H7 (cell line): ENCODE measurements at regions not wholly inside any gene's neighbourhood (a gene's known extent, or its start where the extent isn't known, plus 50 kb on each side); places are given as distances from the start of the nearest gene placed in this dataset.
A peak's percentile ranks its signal among the peaks of the same experiment; 100 is the strongest.
"Not testable (repeated sequence)": the region's sequence is repeated elsewhere in the genome, so short reads cannot be mapped to it uniquely, and the experiment has no call there.

Source experiments
- DNase-seq: peaks from one replicate; pipeline ENCODE4 v3.0.0; 2012
- H3K27me3 ChIP-seq: 2 replicates; pipeline ENCODE4 v1.6.0; 2011; ENCODE audit warnings: mild to moderate bottlenecking, low read length; ENCODE audit not compliant: control insufficient read depth, insufficient read depth
- H3K36me3 ChIP-seq: replicated peaks from 2 replicates; pipeline ENCODE4 v1.5.1; 2011; ENCODE audit warnings: low read length; ENCODE audit not compliant: control insufficient read depth, insufficient read depth
- H3K4me3 ChIP-seq: 2 replicates; pipeline ENCODE4 v1.5.1; 2011; ENCODE audit warnings: low read depth, mild to moderate bottlenecking, control low read depth, low read length, moderate library complexity; ENCODE audit not compliant: insufficient read depth

- no peaks in the 10 kb centered on the region for H3K27me3 ChIP-seq
- no peak overlapping the region for H3K4me3 ChIP-seq
- DNase-seq: no peak
- H3K36me3 ChIP-seq: no peaks in the 10 kb centered on the region
These were observed 623.8 kb downstream of the TENT5A start for GRCh38 chr6:81128671-81129070.

- no peaks in the 10 kb centered on the region for H3K36me3 ChIP-seq
- H3K27me3 ChIP-seq: no peaks in the 10 kb centered on the region
- H3K4me3 ChIP-seq: no peak overlapping the region
- DNase-seq: no peak
These were observed 626.3 kb downstream of the TENT5A start for GRCh38 chr6:81126150-81126549.

- Histone ChIP-seq H3K36me3 (no peaks in the 10 kb centered on the region), H3K27me3 (no peaks in the 10 kb centered on the region), H3K4me3 (no peak overlapping the region)
- DNase-seq: no peak
These were observed 632.2 kb downstream of the TENT5A start for GRCh38 chr6:81120280-81120679.

DNA sequence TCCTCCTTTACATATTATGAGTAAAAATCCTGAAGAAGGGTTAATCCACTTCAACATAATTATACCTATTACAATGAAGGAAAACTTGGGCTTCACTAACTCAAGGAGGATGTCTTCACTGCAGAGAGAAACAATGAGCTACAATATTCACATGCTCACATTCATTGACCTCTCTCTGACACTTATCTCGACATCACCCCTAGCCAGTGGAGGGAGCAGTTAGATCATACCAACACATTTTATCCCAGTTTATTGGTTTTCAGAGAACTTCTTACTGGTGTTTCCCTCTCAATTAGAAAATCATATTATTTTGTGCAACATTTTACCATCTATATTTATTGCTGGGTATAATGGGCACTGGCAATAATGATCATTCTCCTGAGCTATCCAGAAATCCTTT lies 646.5 kb downstream of the TENT5A start:
- no peaks in the 10 kb centered on the region for H3K27me3 ChIP-seq
- DNase-seq: peak; percentile 2
- no peak overlapping the region for H3K4me3 ChIP-seq
- H3K36me3 ChIP-seq: no peaks in the 10 kb centered on the region

DNA sequence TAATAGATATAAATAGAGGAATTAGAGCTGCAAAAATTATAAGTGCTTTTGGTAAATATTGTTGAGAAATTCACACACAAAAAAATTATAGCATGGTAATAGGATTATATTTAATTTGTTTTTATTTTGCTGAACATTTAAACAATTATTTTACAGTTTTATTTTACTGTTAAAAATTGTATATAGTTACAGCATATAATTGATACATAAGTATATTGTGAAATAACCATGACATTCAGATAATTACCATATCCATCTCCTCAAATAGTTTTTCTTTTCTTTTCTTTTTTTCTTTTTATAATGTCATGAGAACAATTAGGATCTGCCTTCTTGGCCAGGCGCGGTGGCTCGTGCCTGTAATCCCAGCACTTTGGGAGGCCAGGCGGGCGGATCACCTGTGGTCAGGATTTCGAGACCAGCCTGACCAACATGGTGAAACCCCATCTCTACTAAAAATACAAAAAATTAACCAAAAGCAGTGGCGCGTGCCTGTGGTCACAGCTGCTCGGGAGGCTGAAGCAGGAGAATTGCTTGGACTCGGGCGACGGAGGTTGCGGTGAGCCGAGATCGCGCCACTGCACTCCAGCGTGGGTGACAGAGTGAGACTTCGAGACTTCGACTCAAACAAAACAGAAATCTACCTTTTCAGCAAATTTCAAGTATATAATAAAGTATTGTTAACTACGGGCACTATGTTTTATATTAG lies 654.2 kb downstream of the TENT5A start:
- Histone ChIP-seq H3K27me3 (no peaks in the 10 kb centered on the region), H3K4me3 (no peak overlapping the region), H3K36me3 (no peaks in the 10 kb centered on the region)
- no peak for DNase-seq

- H3K27me3 ChIP-seq, H3K4me3 ChIP-seq, DNase-seq, H3K36me3 ChIP-seq: not testable (repeated sequence)
These were observed 656.0 kb downstream of the TENT5A start for GRCh38 chr6:81096464-81096863.

- DNase-seq: no peak
- Histone ChIP-seq H3K36me3 (no peaks in the 10 kb centered on the region), H3K27me3 (no peaks in the 10 kb centered on the region), H3K4me3 (no peak overlapping the region)
These were observed 659.4 kb downstream of the TENT5A start for GRCh38 chr6:81093051-81093450.

GRCh38 chr6:81088145-81088544 lies 664.3 kb downstream of the TENT5A start:
- Histone ChIP-seq H3K4me3 (no peak overlapping the region), H3K27me3 (no peaks in the 10 kb centered on the region), H3K36me3 (no peaks in the 10 kb centered on the region)
- DNase-seq: no peak

- Histone ChIP-seq H3K27me3 (no peaks in the 10 kb centered on the region), H3K4me3 (no peak overlapping the region), H3K36me3 (no peaks in the 10 kb centered on the region)
- no peak for DNase-seq
These were observed 665.5 kb downstream of the TENT5A start for GRCh38 chr6:81086991-81087390.

DNA sequence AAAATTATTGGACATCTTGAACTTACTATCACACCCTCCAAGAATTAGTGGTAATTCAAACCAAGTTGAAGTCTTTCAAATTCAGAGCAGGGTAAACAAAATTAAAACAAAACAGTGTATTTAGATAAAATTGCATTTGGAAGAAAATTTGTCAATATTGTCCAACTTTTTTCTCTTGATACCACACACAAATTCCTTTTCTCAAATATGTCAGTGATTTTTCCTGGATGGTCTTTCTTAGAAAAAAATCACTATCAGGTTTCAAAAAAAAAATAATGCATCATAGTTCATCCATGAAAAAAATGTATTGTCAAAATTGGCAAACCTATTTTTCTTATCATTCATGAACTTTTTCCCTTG lies 667.1 kb downstream of the TENT5A start:
- Histone ChIP-seq H3K27me3 (no peaks in the 10 kb centered on the region), H3K4me3 (no peak overlapping the region), H3K36me3 (no peaks in the 10 kb centered on the region)
- no peak for DNase-seq

- H3K4me3 ChIP-seq: no peak overlapping the region
- no peak for DNase-seq
- no peaks in the 10 kb centered on the region for H3K36me3 ChIP-seq
- no peaks in the 10 kb centered on the region for H3K27me3 ChIP-seq
These were observed 667.6 kb downstream of the TENT5A start for GRCh38 chr6:81084776-81085430.

GRCh38 chr6:81075974-81076373 lies 676.5 kb downstream of the TENT5A start:
- no peaks in the 10 kb centered on the region for H3K27me3 ChIP-seq
- no peaks in the 10 kb centered on the region for H3K36me3 ChIP-seq
- H3K4me3 ChIP-seq: no peak overlapping the region
- DNase-seq: peak; percentile 37

DNA sequence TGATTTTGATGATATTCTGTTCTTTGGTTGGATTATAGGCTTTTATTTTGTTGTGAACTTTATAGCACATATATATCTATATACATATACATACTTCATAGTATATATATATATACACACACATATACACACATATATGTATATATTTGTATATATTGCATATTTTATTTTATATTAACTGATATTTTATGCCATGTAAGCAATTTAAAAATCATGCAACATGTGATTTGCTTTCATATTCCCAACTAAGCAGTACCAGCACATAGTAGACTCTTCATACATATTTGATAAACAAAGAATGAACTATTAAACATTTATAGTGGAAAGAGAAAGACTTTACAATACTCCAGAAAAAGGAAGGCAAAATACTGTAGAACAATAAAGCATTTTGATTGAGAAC lies 679.2 kb downstream of the TENT5A start:
- Histone ChIP-seq H3K4me3 (no peak overlapping the region), H3K27me3 (no peaks in the 10 kb centered on the region), H3K36me3 (no peaks in the 10 kb centered on the region)
- no peak for DNase-seq

DNA sequence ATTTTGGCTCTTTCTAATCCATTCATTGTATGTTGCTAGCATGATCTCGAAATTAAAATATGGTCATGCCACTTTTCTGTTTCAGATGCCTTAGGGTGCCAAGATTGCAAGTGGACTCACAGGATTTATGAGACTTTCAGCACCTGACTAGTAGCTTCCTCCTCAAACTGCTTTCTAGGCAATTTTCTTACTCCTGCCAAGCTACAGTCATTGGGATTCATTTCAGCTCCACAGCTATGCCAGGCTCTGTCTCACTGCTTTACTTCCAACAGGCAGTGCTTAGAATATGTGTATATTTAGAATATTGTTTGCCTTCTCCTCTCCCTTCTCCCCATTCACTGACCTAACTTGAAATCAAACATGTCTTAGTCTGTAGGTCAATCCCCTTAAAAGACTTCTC lies 681.4 kb downstream of the TENT5A start:
- no peak for DNase-seq
- no peaks in the 10 kb centered on the region for H3K36me3 ChIP-seq
- H3K27me3 ChIP-seq: no peaks in the 10 kb centered on the region
- no peak overlapping the region for H3K4me3 ChIP-seq

DNA sequence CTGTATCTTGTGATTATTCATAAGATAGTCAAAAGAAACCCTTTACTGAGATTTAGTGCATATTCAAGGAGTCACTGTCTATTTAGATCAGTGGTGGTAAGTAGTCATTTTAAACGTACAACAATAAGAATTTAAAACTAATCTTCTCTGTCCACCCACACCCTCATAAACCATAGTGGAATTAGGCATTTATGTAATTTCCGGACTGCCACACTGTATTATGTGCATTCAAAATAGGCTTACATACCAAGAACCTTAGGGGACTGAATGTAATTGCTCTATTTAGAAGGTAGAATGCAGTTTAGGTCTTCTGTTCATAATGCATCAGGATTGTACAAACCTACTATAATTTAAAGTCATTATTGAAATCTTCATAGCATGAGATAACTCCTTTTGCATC lies 685.4 kb downstream of the TENT5A start:
- no peak for DNase-seq
- Histone ChIP-seq H3K36me3 (no peaks in the 10 kb centered on the region), H3K27me3 (no peaks in the 10 kb centered on the region), H3K4me3 (no peak overlapping the region)

DNA sequence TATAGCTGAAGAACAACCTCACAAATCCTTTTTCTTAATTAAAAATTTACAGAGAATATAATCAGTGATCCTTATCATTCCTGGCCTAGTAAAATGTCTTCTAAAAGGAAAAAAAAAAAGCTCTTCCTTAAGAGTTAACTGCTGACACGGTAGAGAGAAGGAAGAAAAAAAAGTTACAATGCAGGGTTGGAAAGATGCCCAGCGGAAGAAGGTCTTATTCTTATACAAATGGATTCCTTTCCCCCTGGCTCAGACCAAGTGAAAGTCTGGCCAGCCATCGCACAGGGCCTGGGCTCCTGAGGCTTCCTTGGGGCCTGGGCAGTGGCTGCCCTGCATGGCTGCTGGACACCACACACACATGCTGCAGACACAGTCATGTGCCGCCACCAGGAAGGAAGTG lies 688.6 kb downstream of the TENT5A start:
- H3K4me3 ChIP-seq: no peak overlapping the region
- no peak for DNase-seq
- H3K36me3 ChIP-seq: no peaks in the 10 kb centered on the region
- H3K27me3 ChIP-seq: no peaks in the 10 kb centered on the region
